K562 (cell line): ENCODE measurements at regions not wholly inside any gene's neighbourhood (a gene's known extent, or its start where the extent isn't known, plus 50 kb on each side); places are given as distances from the start of the nearest gene placed in this dataset.

ENCODE experiments used
- ATAC-seq: fragments of 200-7000 bp; cut with Tn5 transposase; 3 replicates; pipeline ENCODE4 v1.9.1; 2020; ENCODE audit warnings: moderate library complexity
- BruUV-seq: library from RNA; stranded (reverse); fragments of 400-500 nt; replicated peaks from 2 replicates; lab custom pipeline; 2021; lab: Mats Ljungman, UMichigan
- CTCF ChIA-PET: fragments of 300-600 bp; formaldehyde crosslinking; extraction: SDS; loops from one replicate; lab custom pipeline; 2021; ENCODE audit warnings: low intra/inter-chr PET ratio; lab: Yijun Ruan, JAX
- POLR2A ChIA-PET: fragments of 300-600, 350-650 bp; sonication (Branson Sonifier 250); formaldehyde crosslinking; extraction: SDS; loops from one replicate; lab custom pipeline; 2021; ENCODE audit warnings: antibody characterized with exemption, inconsistent platforms; lab: Yijun Ruan, JAX
- DNase-seq, 4 experiments: peaks; one replicate each; pipeline versions ENCODE4 v3.0.0 to v3.0.0-alpha.2; 2011 to 2018; ENCODE audit warnings: low spot score in 3 of 4, mixed read lengths in 3 of 4; ENCODE audit errors: extremely low read depth in 1 of 4
- FAIRE-seq: peaks from 2 replicates; lab custom pipeline; 2011; peaks lifted over from hg19 to GRCh38; lab: Jason Lieb, UNC
- H2AFZ ChIP-seq: 2 replicates; pipeline ENCODE4 v1.6.0; 2011; ENCODE audit warnings: low read depth, low read length, control low read depth, inconsistent platforms
- H3K27ac ChIP-seq: fragments of 200-600 bp; 3 replicates; pipeline ENCODE4 v1.8.0; 2011; ENCODE audit warnings: low read depth, mild to moderate bottlenecking, control low read depth, inconsistent platforms, low read length, moderate library complexity, mixed read lengths; ENCODE audit errors: extremely low read depth
- H3K27me3 ChIP-seq, 2 experiments: fragments of 300-600 bp in 1 of 2; 2 replicates in 1 of 2; 3 replicates in 1 of 2; pipeline versions ENCODE4 v1.6.0 to v1.8.0; 2011; ENCODE audit warnings: inconsistent platforms in 2 of 2, low read length in 2 of 2, mild to moderate bottlenecking in 1 of 2, mixed read lengths in 1 of 2, moderate library complexity in 1 of 2; ENCODE audit not compliant: control insufficient read depth in 2 of 2, insufficient read depth in 2 of 2
- H3K36me3 ChIP-seq: fragments of 300-600 bp; 3 replicates; pipeline ENCODE4 v1.8.0; 2011; ENCODE audit warnings: mild to moderate bottlenecking, low read length, inconsistent platforms; ENCODE audit not compliant: control insufficient read depth, insufficient read depth
- H3K4me1 ChIP-seq, 2 experiments: fragments of 200-600 bp in 1 of 2; replicated peaks in 1 of 2; 2 replicates in 1 of 2; 3 replicates in 1 of 2; pipeline versions ENCODE4 v1.5.1 to v1.8.0; 2011; ENCODE audit warnings: inconsistent platforms in 2 of 2, low read length in 2 of 2, mild to moderate bottlenecking in 1 of 2, mixed read lengths in 1 of 2, moderate library complexity in 1 of 2; ENCODE audit not compliant: control insufficient read depth in 2 of 2, insufficient read depth in 2 of 2
- H3K4me2 ChIP-seq: 2 replicates; pipeline ENCODE4 v1.6.1; 2011; ENCODE audit warnings: low read length, control low read depth, inconsistent platforms, mixed read lengths; ENCODE audit not compliant: insufficient read depth
- H3K4me3 ChIP-seq: fragments of 200-600 bp; sonication (generic), shearing (Covaris generic); 2 replicates; pipeline ENCODE4 v1.5.1; 2016; ENCODE audit warnings: control low read depth, inconsistent platforms
- H3K79me2 ChIP-seq: fragments of 200-600 bp; 3 replicates; pipeline ENCODE4 v1.8.0; 2011; ENCODE audit warnings: low read length, inconsistent platforms; ENCODE audit not compliant: control insufficient read depth, insufficient read depth
- H3K9ac ChIP-seq, 2 experiments: 2 replicates each; pipeline versions ENCODE4 v1.6.0 to v1.6.1; 2011; ENCODE audit warnings: low read depth in 2 of 2, low read length in 2 of 2, control low read depth in 1 of 2, inconsistent platforms in 1 of 2, mild to moderate bottlenecking in 1 of 2, mixed read lengths in 1 of 2; ENCODE audit not compliant: insufficient read depth in 1 of 2
- H3K9me1 ChIP-seq: one replicate; pipeline ENCODE4 v1.6.0; 2011; ENCODE audit warnings: inconsistent platforms, mild to moderate bottlenecking, low read length, moderate library complexity; ENCODE audit not compliant: control insufficient read depth, insufficient read depth
- H3K9me3 ChIP-seq: replicated peaks from 2 replicates; pipeline ENCODE4 v1.5.1; 2011; ENCODE audit warnings: low read depth, low read length, inconsistent platforms; ENCODE audit not compliant: control insufficient read depth, insufficient read depth
- H4K20me1 ChIP-seq: replicated peaks from 2 replicates; pipeline ENCODE4 v1.6.1; 2011; ENCODE audit warnings: low read length, inconsistent platforms, mixed read lengths; ENCODE audit not compliant: control insufficient read depth, insufficient read depth
- CBFA2T3 ChIP-seq: fragments of 450-650 bp; IDR thresholded peaks from 2 replicates; pipeline ENCODE4 v1.6.1; 2017
- KLF6 ChIP-seq: fragments of 250-450 bp; sonication (Bioruptor Pico); IDR thresholded peaks from 2 replicates; pipeline ENCODE4 v1.4.0; 2020; ENCODE audit warnings: mild to moderate bottlenecking, moderate library complexity, borderline replicate concordance
- MTA2 ChIP-seq: fragments of 450-650 bp; IDR thresholded peaks from 2 replicates; pipeline ENCODE4 v1.6.1; 2016; ENCODE audit warnings: low read depth
- RBM14 ChIP-seq: fragments of 200-400 bp; formaldehyde crosslinking; IDR thresholded peaks from 2 replicates; pipeline ENCODE4 v1.6.1; 2018; ENCODE audit warnings: low read depth, mild to moderate bottlenecking, low read length, moderate library complexity, borderline replicate concordance; ENCODE audit not compliant: insufficient read depth
- SETDB1 ChIP-seq: IDR thresholded peaks from one replicate; pipeline ENCODE4 v1.6.1; 2012; ENCODE audit warnings: low read length, control low read depth, inconsistent platforms
- SMARCB1 ChIP-seq: IDR thresholded peaks from 2 replicates; pipeline ENCODE4 v1.6.1; 2011; ENCODE audit warnings: improper control_type of control experiment, low read depth; ENCODE audit not compliant: insufficient read length
- THAP12 ChIP-seq: fragments of 250-450 bp; sonication (Bioruptor Pico); IDR thresholded peaks from 2 replicates; pipeline ENCODE4 v1.9.0; 2021; ENCODE audit warnings: mild to moderate bottlenecking, inconsistent platforms
- ZFP30 ChIP-seq: fragments of 250-450 bp; sonication (Bioruptor Pico); IDR thresholded peaks from 2 replicates; pipeline ENCODE4 v1.8.0; 2022; ENCODE audit warnings: moderate library complexity, mild to moderate bottlenecking, inconsistent platforms, borderline replicate concordance
- ZNF124 ChIP-seq: sonication (generic); formaldehyde crosslinking; IDR thresholded peaks from 2 replicates; pipeline ENCODE4 v1.8.1; 2022; ENCODE audit warnings: missing genetic modification reagents
- ZNF143 ChIP-seq: sonication (generic); formaldehyde crosslinking; IDR thresholded peaks from 2 replicates; pipeline ENCODE4 v1.9.0; 2022; ENCODE audit warnings: mild to moderate bottlenecking, missing genetic modification reagents
- ZNF311 ChIP-seq: fragments of 250-450 bp; sonication (Bioruptor Pico); IDR thresholded peaks from 2 replicates; pipeline ENCODE4 v1.4.0; 2020; ENCODE audit warnings: mild to moderate bottlenecking, moderate library complexity
- WGBS: fragments of 100-300 bp; shearing (Covaris generic); methylation state at CpG from one replicate; pipeline ENCODE4 v1.1.6; 2016; ENCODE audit warnings: low coverage, mixed read lengths; ENCODE audit not compliant: insufficient coverage; ENCODE audit errors: missing lambda C conversion rate; 5-methylcytosine and 5-hydroxymethylcytosine counted together
- in situ Hi-C: fragments of 300-500 bp; cut with MboI; formaldehyde crosslinking; loops from 4 replicates; pipeline ENCODE4 v1.15.0; 2018; ENCODE audit warnings: inconsistent platforms, mixed read lengths
- intact Hi-C: fragments of 100-400 bp; cut with micrococcal nuclease; formaldehyde crosslinking; loops from 2 replicates; pipeline ENCODE4 v1.14.2; 2022
- TF ChIP-seq, protein P1 (sequence below), 2 experiments: fragments of 450-650 bp; formaldehyde crosslinking in 1 of 2; IDR thresholded peaks; 2 replicates each; pipeline versions ENCODE4 v1.4.0 to v1.6.1; 2014 to 2020; ENCODE audit warnings: mild to moderate bottlenecking in 2 of 2, borderline replicate concordance in 1 of 2, low read depth in 1 of 2

DNA sequence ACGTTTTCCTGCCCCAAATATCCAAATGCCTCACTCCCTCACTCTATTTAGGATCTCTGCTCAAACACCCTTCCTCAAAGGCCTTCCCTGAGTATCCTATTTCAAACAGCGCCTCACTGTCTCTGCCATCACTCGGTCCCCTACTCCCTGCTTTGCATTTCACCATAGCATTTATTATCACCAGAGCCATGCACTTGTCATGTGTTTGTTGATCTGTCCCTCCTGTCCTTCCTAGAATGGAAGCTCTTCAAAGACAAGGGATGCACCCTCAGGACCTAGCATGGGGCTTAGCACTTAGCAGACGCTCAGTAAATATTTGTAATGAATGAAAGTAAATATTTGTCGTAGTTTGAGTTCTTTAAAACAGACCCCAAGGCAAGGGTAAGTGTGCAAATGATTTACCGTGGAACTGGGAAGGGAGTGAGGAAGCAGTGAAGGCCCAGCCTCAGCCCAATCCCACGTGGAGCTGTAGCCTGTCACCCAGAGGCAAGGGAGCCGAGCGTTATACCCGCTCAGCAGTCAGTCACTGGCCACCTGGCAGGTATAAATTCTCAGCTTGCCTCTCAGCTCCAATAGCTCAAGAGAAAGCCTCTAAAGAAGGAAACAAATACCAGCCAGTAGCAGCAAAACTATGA lies 97.7 kb upstream of the KIF2A start:
- Histone ChIP-seq H3K4me3 (no peak overlapping the region), H3K27me3 (peaks cover 13 to 21% of the 10 kb centered on the region in 2 experiments), H3K27ac (no peak overlapping the region), H3K9ac (no peak overlapping the region), H3K9me1 (no peaks in the 10 kb centered on the region), H2AFZ (no peak overlapping the region), H3K9me3 (no peaks in the 10 kb centered on the region), H3K79me2 (no peaks in the 10 kb centered on the region), H3K4me2 (no peak overlapping the region), H3K4me1 (no peaks in the 10 kb centered on the region), H3K36me3 (no peaks in the 10 kb centered on the region), H4K20me1 (no peaks in the 10 kb centered on the region)
- intact Hi-C loops (no loop called here), in situ Hi-C loops (no loop called here)
- CTCF ChIA-PET, result no interaction called here
- WGBS, result 2% methylated on average over 10 of the region's 10 CpGs
- DNase-seq (no peak), FAIRE-seq (no peak), ATAC-seq (no peak)
- BruUV-seq, result no TSS peak
- POLR2A ChIA-PET, result interaction anchor here (0.6 to 1.9 kb wide), 2 partner anchors 11 to 376 kb away, joined by 3 to 10 read pairs; no protein-coding TSS in a partner anchor
- TF ChIP-seq SMARCB1 (no peak), SETDB1 (no peak), KLF6 (CRISPR knock-in tag) (no peak), ZNF143 (CRISPR knock-in tag) (no peak), ZNF311 (CRISPR knock-in tag) (no peak), RBM14 (no peak), ZFP30 (CRISPR knock-in tag) (no peak), THAP12 (CRISPR knock-in tag) (no peak), CBFA2T3 (no peak), ZNF124 (CRISPR knock-in tag) (no peak), MTA2 (no peak)
- TF ChIP-seq, protein P1, sequence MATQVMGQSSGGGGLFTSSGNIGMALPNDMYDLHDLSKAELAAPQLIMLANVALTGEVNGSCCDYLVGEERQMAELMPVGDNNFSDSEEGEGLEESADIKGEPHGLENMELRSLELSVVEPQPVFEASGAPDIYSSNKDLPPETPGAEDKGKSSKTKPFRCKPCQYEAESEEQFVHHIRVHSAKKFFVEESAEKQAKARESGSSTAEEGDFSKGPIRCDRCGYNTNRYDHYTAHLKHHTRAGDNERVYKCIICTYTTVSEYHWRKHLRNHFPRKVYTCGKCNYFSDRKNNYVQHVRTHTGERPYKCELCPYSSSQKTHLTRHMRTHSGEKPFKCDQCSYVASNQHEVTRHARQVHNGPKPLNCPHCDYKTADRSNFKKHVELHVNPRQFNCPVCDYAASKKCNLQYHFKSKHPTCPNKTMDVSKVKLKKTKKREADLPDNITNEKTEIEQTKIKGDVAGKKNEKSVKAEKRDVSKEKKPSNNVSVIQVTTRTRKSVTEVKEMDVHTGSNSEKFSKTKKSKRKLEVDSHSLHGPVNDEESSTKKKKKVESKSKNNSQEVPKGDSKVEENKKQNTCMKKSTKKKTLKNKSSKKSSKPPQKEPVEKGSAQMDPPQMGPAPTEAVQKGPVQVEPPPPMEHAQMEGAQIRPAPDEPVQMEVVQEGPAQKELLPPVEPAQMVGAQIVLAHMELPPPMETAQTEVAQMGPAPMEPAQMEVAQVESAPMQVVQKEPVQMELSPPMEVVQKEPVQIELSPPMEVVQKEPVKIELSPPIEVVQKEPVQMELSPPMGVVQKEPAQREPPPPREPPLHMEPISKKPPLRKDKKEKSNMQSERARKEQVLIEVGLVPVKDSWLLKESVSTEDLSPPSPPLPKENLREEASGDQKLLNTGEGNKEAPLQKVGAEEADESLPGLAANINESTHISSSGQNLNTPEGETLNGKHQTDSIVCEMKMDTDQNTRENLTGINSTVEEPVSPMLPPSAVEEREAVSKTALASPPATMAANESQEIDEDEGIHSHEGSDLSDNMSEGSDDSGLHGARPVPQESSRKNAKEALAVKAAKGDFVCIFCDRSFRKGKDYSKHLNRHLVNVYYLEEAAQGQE (IDR thresholded peaks at IDR 0.05; ENCODE audit: borderline replicate concordance), result no peak
- TF ChIP-seq, protein P1 (CRISPR knock-in tag; IDR thresholded peaks at IDR 0.05; ENCODE audit: low read depth), result no peak
